DMS53 (cell line): ENCODE measurements at regions not wholly inside any gene's neighbourhood (a gene's known extent, or its start where the extent isn't known, plus 50 kb on each side); places are given as distances from the start of the nearest gene placed in this dataset.
A peak's percentile ranks its signal among the peaks of the same experiment; 100 is the strongest.
"Not testable (repeated sequence)": the region's sequence is repeated elsewhere in the genome, so short reads cannot be mapped to it uniquely, and the experiment has no call there.

ENCODE experiments used
- DNase-seq: peaks from one replicate; lab custom pipeline; 2025; lab: John Stamatoyannopoulos, UW

DNA sequence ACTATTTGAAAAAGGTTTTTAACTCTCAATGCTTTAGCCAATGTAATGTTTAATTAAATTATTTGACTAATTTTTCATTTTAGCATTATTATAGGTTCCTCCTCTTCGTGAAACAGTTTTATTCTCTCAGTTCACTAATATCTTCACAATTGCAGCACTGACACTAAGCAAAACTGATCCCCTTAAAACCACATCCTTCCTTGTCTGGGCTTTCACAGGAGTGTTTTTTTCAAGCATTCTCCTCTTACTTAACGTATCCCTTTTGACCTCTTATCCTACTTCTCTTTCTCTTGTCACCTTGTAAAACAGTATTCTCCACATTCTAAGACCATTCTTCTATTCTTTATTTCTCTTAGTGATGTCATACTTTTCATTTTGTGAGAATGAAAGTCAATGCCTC is 112.8 kb downstream of the DSC3 start:
- DNase-seq, result no peak

DNA sequence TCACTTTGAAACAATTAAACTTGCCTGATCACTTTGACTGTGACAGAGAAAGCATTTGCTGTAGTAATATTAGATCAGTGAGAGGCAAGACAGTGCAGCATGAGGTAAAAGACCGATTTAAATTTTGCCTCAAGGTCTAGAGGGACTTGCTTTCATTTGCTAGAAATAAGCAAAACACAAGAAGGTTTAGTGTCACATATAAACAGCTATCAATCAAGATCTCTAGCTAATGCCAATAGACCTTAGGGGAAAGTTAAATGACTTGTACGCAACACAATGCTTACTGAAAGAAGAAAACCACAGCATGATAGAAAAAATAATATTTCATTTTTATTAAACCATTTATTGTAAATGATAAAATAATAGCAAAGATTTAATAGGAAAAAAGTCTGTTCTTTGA is 113.5 kb downstream of the DSC3 start:
- DNase-seq, result no peak

DNA sequence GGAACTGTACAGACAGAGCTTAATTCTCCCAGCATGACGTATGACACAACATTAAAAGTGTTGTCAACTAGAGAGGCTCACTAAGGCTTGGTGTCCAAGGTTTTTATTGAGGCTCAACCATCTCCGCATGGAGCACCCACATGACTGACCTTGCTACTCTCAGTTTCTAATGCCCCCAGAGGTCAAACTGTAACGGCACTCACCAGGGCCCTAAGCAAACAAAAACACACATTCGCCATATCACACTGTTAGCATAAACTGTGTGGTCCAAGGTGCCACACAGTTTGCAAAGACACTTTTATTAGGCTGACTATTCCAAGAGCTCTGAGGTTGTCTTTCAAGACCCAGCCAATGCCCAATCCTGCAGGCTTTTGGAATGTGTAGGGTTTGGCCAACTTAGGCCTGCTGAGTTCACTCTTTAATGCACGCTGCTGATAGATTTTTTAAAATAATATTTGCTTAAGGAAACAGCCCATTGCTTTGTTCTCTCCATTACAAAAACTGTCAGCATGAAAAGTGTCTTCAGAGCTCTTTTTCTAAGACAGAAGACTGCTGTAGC is 114.9 kb downstream of the DSC3 start:
- no peak for DNase-seq

DNA sequence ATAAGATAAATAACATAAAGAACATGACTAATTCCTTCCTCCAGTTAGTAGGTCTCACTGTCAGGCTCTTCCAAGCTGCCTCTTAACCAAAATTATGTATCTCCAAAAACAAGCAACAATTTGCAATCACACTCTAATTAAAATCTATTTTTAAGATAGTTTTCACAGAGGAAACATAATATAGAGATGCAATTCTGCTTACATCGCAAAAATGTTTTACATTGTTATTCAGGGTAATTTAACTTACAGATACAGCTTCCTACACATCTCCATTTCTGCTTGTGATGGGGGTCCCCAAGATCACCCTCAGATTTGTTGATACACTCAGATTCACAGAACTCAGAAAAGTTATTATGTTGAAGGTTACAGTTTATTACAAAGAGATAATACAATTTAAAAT is 115.5 kb downstream of the DSC3 start:
- no peak for DNase-seq

DNA sequence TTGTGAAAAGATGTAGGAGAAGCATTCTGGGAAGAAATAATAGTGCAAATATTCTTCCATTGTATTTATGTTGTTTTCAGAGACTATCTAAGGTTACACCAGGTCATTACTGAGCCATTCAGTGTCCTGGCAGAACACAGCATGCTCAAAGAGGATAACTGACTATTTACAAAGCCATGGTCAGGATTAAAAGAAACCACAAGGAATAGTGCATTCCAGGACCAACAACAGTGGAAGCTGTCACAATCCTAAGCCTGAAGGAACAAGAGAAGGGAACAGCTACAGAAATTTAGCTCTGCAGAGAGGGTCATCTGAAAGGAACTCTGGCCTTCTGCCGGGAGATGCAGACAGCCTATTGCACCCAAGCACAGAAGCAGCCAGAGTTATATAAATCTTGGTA is 116.7 kb downstream of the DSC3 start:
- no peak for DNase-seq

DNA sequence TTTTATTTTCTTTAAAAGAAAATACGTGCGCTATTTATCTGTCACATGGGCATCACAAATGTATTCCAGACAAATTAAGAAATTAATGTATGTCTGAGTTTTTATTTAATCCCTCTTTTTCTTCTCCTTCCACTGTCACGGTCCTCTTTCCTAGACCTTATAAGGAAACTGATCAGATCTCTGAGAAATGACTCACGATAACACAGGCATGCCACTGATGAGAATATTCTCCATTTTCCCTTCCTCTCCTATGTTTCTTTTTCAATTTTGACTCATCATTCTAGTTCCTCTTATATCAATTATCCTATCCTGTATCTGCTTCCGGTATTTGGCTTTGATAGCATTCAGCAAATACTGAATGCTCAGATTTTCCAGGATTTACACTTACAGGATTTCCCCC is 121.8 kb downstream of the DSC3 start:
- DNase-seq, result no peak

DNA sequence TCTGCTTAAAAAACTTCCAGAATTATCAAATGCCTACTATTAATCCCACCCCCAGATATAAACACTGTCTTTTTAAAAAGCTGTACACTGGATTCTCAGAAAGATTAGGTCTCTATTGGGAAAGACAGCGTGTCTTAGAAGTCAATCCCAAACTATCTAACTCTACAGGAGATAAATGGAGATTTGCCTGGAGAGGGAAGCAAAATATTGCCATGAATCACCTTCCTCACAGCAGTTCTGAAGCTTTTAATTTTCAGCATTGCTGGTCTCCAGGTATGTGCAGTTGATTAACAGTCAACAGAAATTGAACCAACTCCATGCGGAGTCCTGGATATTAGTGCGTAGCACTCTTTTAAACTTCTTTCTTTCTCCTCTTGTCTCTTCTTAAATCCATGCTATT is 122.2 kb downstream of the DSC3 start:
- DNase-seq, result no peak

DNA sequence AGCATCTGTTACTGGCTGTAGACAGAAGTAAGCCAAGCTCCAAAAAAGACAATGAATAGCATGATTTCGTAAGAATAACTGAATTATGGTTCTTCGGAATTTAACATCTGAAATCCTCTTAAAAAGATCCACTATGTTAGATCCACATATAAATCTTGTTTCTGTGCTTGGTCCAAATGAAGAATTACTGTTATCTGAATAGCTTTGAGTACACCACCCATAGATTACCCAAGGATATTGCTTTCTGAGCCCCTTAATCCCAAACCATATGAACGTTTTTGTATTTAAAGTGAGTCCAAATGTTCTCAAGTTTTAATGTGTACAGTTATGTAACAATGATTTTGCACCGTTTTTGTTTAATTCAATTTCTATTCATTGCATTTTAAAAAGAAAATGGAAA is 124.9 kb downstream of the DSC3 start:
- DNase-seq, result no peak

DNA sequence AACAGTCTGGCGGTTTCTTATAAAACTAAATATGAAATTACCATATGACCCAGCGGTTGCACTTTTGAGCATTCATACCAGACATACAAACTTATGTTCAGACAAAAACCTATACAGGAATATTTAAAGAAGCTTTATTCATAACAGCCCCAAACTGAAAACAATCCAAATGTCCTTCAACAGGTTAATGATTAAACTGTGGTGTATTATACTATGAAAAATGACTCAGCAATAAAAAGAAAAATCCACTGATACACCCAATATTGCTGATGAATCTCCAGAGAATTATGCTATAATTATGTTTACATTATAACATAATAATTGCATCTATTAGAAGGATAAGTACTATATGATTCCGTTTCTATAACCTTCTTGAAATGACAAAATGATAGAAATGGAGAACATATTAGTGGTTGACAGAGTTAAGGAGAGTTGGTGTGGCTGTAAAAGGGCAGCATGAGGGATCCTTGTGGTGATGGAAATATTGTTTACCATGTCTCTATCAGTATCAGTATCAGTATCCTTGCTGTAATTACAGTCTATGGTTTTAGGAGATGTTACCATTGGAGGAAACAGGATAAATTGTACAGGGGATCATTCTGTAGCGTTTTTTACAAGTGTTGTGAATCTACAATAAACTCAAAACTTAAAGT is 127.1 kb downstream of the DSC3 start:
- peak; percentile 71 for DNase-seq

DNA sequence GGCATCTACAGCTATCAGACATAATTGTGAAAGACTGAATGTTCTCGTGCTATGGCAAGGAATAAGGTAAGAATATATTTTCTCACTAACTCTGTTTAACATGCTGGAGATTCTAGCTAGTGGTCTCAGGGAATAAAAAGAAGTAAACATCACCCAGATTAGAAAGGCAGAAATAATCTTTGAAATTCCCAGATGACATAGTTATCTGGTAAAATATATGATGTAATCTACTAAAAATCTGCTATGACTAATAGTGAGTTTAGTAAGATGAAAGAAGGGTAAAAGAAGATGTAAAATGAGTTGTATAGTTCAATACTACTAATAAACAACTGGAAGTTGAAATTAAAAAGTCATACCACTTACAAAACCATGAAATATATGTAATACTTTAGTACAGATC is 134.2 kb downstream of the DSC3 start:
- DNase-seq, result no peak

DNA sequence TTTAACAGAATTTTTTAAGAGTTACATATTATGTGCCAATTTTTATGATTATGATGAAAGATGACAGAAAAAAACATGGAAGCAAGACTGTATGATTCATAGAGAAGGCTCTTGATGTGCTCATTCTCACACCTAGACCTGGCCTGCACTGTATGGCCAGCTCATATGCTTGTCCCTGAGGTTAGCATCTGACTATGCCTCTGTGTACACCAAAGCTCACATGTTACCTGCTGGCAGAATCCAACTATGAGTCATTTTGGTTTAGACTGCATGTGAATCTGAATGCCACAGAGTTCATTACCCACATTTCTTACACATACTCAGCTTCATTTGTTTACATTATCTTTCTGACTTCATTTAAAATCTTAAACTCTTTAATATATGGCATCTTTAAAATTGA is 139.0 kb downstream of the DSC3 start:
- DNase-seq, result peak; percentile 46

DNA sequence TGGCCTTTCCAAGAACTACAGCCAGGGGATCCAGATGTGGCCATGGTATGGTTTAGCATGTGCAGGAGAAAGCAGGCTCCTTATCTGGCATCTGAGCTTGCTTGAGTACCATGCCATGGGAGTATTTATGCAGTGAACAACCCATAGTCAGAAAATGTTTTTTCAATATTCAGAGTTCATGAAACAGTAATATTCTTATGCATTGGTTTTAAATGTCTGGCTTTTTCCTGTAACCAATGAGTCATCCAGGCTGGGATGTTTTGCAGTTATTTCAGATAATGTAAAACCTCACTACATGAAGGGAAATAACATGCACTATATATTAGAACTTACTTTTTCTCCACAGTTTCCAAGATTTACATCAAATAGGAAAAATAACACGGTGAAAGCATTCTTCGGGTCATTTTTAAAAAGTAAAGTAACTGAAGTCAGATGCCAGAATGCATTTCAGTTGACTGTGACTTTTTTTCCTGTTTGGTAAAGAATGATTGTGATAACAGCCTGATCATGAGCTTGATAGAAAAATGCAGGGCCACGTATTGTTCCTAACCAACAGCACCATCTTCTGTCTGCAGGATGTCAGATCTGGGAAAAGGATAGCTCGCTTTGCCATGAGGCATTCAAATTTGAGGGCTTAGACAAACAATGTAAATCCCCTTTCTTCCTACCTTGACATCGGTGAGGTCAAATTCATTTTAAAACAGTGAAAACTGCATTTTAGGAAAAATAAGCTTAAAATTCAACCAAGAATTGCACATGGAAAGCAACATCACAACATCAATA is 152.8 kb downstream of the DSC3 start:
- DNase-seq, result peak; percentile 72

DNA sequence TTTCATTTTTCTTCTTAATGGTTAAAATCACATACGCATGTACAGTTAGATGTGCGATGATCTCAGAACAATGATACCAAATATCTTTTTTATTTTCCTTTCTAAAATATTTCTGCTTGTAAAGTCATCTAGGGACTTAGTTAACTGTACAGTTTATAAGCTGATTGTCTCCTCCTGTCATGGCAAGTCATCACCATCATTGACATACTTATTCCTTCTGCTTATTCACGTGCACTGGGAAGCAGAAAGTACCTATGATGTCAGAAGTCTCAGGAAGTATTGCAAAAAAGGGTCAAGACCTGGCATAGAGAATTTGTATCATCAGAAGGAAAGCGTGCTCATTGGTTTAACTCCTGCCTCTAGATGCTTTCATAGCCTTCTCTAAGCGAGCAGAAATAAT is 154.2 kb downstream of the DSC3 start:
- no peak for DNase-seq

DNA sequence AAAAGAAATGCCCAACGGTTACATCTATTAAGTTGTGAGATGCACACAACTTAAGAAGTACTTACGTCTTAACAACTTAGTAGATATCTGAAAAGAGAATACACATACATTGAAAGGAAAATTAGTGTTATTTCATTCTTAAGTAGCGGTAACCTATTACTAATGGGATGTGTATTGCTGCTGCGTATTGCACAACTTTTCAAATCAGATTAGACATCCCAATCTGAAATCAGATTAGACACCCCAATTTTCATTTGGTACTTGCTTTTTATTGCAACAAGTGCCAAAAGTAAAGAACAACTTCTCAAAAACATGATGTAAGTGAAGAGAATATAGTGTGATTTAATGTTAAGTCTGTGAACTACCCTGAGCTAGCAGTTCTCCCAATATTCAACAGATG is 155.5 kb downstream of the DSC3 start:
- DNase-seq, result no peak

DNA sequence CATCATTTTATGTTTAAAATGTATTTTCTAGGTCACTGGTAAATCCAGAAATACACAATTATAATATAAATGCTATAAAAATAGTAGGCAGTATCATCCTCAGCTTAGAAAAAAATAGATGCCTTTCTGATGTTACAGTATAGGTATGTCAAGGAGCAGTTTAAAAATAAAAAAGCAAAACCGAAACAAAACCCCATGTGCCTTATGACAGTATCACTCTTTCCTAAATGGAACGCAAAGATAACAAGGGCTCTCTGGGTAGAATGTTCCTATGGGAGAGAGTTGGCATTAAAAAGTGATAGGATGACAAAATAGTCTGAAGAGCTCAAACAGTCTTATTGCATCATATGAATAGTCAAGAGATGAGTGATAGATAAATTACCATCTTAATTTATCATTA is 172.1 kb downstream of the DSC3 start:
- DNase-seq, result no peak

DNA sequence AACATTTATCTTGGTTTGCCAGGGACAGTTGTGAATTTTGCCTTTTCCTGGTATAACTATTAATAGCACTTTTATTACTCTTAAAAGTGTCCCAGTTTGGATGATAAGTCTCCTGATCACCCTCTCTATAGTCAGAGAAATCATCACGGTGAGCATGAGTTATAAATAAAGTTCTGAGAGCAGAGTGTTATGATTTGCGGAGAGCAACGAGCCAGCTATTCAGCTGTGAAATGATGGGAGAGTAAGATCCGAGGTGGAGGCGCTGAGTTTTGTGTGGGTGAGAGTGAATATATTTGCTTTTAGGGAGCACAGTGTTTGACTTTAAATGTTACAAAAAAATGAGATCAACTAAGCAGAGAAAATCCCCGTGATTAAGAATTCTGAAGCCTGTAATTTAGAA is 179.6 kb downstream of the DSC3 start:
- no peak for DNase-seq

DNA sequence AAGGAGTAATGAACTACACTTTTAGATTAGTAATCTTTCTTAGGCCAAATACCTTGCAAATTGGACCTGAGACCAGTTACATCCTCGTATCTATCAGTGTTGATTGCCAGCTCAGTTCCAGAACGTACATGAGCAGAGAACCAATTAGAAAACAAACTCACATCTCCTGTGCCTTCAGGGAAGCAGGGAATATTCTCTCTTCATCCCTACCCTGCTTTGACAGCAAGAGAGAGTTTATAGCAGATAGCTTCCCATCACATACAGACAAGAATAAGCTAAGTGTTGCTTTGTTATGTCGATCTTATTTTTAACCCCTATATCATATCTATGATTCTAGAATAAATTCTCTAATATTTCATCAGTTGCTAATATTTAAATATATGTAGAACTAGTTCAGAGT is 181.8 kb downstream of the DSC3 start:
- no peak for DNase-seq

DNA sequence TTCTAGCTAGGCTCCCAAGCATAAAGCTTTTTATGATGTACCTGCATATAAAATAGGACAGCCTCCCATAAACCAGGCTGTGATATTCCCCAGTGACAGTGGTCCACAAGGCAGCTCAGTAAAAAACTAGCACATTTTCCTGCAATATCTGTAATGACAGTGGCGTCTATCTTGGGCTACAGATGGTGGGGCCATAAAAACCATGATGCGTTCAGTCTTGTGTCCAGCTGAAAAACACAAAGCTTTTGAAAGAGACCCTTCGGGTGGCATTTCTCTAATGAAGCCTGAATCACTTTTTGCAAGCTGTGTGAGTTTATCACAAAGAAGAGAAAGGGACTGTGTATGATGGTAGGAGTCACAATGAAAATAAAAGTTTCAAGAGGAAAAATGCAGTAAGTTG is 183.5 kb downstream of the DSC3 start:
- DNase-seq, result no peak

DNA sequence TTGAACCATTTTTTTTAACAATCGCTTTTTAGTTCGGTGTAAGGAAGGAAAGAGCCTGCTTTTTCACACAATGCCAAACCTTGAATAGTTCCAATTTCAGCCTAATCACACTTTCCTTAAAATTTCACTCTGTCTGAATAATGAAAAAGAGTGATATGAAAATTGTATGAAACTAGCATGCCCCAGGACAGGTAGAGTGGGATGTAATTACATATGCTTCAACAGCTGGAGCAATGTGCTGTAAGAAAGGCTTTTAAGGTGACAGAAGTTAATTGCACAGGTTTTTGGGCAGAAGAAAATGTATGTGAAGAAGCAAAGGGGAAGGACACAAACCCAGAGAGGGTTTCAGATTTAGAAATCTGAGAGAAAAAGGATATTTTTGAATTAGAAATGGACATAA is 184.0 kb downstream of the DSC3 start:
- no peak for DNase-seq

DNA sequence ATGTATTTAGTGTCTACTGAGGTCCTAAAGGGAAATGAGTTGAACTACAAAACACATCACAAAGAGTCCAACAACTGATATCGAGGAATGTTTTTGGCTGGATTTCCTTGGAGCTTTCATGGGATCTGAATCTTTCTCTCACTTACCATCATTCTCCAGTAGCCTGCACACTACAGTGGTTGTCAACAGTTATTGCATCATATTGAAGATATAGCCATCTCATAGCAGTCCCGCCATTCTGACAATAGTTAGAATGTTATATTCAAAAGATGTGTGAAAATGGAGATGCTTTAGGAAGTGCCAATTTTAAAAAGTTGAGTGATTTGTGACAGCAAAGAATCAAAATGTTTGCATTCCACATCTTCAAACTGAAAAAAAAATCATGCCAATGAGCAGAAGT is 186.8 kb downstream of the DSC3 start:
- DNase-seq, result no peak

DNA sequence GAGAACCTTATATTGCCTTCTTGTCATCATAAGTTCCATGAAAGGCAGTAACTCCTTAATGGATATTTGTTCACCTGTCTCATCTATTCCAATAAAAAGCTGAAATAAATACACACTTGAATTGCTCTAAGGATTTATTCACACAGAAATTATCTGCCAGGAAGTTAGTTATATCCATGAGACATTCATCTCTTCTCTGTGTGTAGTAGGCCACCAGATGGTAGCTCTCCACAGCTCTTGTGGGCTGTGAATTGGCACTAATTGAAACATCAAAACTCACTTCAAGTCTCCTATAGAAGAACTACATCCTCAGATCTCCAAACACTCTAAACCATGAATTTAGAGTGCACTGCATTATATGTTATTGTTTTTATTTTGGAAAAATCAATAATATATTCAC is 189.6 kb downstream of the DSC3 start:
- DNase-seq, result peak; percentile 52

DNA sequence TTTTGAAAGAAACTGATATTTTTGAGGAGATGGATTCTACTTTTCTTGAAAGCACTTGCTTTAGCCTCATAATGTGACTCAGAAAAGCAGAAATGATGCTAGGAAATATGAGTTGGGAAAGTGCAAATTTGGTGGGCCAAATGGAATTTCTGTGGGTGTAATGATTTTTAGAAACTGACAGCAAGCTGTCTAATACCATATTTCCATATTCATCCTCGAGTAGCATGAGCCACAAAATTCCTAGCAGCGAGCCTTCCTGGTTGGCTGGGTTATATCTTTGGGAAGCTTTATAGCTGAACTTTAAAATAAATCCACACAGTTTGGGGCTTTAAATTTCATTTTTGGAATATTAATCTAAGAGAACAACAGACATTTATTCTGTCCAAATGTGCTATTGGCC is 190.0 kb downstream of the DSC3 start:
- DNase-seq, result no peak

DNA sequence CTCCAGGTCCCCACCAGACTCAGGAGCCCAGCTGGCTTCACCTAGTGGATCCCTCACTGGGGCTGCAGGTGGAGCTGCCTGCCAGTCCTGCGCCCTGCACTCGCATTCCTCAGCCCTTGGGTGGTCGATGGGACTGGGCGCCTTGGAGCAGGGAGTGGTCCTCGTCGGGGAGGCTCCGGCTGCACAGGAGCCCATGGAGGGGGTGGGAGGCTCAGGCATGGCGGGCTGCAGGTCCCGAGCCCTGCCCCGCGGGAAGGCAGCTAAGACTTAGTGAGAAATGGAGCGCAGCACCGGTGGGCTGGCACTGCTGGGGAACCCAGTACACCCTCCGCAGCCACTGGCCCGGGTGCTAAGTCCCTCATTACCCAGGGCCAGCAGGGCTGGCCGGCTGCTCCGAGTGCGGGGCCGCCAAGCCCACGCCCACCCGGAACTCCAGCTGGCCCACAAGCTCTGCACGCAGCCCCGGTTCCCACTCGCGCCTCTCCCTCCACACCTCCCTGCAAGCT is 203.4 kb downstream of the DSC3 start:
- DNase-seq, result not testable (repeated sequence)

DNA sequence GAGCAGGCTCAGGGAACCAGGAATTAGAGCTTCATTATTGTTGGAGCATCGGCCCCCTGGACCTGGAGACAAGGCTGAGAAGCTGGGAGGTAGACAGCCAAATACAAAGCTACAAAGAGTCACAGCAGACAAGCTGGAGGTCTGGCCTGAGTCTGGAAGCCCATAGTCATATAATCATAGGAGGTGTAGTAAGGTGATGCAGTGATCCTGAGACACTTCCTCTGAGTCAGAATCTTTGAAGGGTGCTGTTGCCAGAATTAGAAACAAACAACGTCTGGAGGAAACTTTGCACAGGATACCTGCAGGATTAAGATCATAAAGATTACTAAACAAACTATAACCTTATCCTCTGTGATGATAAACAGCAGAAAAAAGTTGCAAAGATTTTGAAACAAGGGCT is 213.8 kb downstream of the DSC3 start:
- no peak for DNase-seq
